GM19468 (cell line): ENCODE measurements at regions not wholly inside any gene's neighbourhood (a gene's known extent, or its start where the extent isn't known, plus 50 kb on each side); places are given as distances from the start of the nearest gene placed in this dataset.

ENCODE experiments used
- ATAC-seq: cut with Tn5 transposase; IDR thresholded peaks from one replicate; pipeline ENCODE4 v1.9.1; 2021; ENCODE audit warnings: mild to moderate bottlenecking, moderate library complexity, moderate number of reproducible peaks; ENCODE audit not compliant: unreplicated experiment; ENCODE audit errors: extremely low read depth

DNA sequence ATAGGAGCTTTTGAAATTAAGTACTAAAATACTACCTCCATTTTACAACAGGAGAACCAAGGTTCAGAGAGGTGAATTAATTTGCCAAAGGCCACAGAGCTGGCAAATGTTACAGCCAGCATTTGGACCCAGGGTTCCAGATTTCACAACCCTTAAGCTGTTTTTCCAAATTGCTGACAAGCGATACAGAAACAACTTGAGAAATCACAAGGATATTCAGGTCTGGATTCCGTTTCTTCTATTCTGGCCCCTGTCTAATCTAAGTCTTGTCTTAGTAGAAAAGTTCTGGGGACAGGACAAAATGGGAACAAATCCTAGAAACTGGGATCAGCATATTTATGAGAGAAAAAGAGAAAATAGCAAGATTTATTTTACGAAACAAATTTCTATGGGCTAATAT is 103.1 kb upstream of the PRLR start:
- ATAC-seq: no peak

GRCh38 chr5:35331956-35332950 is 102.0 kb upstream of the PRLR start:
- ATAC-seq: no peak

DNA sequence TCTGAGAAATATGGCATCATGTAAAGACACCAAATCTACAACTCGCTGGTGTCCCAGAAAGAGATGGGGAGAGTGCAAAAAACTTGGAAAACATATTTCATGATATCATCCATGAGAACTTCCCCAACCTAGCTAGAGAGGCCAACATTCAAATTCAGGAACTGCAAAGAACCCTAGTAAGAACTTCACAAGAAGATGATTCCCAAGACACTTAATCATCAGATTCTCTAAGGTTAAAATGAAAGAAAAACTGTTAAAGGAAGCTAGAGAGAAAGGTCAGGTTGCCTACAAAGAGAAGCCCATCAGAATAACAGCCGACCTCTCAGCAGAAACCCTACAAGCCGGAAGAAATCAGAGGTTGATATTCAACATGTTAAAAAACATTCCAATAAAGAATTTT is 95.5 kb upstream of the PRLR start:
- no peak for ATAC-seq

DNA sequence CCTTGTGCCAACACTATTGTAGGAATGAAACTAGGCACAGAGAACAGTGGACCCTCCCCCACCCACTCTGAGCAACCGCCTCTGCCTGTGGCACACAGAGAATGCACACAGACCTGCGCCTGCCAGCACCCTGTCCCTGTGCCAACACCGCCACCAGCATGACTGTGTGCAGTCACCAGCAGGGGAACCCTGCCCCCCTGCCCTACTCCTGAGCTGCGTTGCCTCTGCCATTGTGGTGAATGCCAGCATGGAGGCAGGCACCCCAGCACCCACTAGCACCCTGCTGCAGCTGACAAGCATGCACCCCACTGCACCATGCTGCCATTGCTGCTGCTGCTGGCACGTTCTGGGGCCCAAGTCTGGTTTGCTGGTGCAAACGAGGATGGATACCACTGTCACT is 94.4 kb upstream of the PRLR start:
- ATAC-seq: no peak

DNA sequence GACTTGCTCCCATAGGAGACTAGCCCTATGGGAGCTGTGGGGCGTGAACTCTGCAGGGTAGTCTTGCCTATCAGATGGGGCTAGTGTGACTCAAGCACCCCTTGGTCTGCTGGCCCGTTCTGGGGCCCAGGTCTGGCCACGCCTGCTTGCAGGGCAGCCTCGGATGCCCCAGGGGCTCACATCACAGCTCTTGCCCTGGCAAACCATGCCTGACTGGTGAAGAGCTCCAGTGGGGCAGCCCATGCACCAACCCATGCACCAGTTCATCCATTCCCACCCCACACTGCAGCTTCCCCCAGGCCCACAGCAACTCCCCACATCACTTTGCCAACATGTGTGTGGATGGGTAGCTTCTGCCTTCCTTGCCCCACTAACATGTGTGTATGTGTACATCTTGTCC is 93.9 kb upstream of the PRLR start:
- no peak for ATAC-seq

- ATAC-seq: peak; percentile 3
Measured at GRCh38 chr5:35320029-35320428, 89.7 kb upstream of the PRLR start.

DNA sequence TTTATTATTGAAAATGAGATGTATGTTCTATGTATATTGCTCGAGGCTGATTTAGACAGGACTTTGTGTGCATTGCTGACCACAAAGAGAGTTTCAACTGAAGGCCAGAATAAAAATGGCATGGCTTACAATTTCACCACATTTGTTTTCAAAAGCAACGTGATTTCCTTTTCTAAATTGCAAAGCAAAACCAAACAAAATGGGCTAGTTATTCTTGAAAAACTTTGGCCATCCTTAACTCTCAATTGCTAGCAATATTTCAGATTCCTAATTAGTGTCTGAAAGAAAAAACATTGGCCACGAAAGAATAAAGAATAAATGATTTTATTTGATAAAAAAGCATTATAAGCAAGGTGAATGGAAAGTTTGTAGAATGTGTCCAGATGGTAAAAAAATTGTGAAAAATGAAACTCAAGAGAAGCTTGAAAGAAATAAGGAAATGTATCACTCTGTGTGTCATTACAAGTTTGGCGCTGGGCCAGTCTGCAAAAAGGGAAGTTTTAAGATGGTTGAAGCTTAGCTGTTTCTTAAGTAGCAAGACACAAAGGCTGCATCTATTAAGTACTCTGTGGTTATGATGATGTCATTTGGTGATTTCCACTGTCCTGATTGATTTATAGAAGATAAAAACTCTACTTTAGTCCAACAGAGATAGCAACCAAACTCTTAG is 89.2 kb upstream of the PRLR start:
- ATAC-seq: peak; percentile 93

DNA sequence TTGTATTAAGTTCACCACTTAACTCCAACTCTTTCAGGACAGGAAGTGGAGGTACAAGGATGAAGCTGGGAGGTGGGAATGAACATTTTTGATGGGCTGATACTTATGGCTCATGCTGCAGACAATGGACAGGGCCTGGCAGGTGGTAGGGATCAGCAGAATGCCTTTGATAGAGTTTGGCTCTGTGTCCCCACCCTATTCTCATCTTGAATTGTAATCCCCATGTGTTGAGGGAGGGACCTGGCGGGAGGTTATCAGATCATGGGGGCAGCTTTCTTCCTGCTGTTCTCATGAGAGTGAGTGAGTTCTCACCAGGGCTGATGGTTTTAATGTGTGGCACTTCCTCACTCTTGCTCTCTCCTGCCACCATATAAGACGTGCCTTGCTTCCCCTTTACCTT is 87.3 kb upstream of the PRLR start:
- no peak for ATAC-seq

GRCh38 chr5:35316611-35317274 is 86.5 kb upstream of the PRLR start:
- no peak for ATAC-seq

DNA sequence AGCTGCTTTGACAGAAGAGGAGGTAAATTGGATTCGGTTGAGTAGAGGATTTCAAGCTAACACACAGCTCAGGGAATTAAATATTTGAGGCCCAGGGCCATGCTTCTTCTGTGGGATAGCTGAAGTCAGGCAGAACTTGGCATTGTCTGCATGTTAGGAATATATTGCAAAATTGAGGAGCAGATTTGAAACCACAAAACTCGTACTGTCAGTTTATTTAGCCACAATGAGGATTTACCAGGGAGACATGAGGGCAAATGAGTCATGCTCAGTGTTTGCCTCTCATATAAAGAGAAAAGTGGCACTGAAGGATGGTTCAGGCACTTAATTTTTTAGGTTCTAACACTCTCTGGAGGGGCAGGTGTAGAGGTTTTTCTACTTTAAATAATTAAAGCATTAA is 83.0 kb upstream of the PRLR start:
- no peak for ATAC-seq

- no peak for ATAC-seq
Measured at GRCh38 chr5:35312267-35312666, 82.0 kb upstream of the PRLR start.

GRCh38 chr5:35309365-35310130 is 79.3 kb upstream of the PRLR start:
- no peak for ATAC-seq

GRCh38 chr5:35308421-35308820 is 78.1 kb upstream of the PRLR start:
- ATAC-seq: no peak

DNA sequence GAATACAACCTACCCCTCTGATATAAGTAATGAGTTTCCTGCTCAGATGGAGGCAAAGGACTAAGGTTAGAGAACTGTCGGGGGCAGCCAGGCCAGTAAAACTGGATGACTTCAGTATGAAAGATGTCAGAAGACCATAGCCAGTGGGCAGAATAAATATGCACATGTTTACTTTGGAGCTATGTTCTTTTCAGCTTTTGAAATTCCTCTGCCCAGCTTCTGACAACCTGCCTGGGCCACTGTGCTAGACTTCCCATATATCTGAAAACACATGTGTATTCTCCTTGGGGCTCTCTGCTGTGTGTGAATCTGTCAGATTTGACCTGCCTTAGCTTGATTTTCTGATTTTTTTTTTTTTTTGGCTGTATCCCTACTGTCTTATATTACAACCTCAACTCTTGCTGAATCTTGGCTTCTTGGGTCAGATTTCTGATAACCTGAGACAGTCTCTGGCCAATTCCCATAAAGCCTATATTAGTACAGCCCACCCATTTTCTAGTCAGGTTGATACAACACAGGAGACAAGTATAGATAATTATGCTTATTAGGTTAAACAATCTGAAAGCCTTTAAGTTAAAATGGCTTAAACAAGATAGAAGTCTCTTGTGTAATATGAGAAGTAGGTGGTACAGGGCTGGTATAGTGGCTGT is 76.6 kb upstream of the PRLR start:
- no peak for ATAC-seq

GRCh38 chr5:35305336-35306020 is 75.2 kb upstream of the PRLR start:
- ATAC-seq: no peak

DNA sequence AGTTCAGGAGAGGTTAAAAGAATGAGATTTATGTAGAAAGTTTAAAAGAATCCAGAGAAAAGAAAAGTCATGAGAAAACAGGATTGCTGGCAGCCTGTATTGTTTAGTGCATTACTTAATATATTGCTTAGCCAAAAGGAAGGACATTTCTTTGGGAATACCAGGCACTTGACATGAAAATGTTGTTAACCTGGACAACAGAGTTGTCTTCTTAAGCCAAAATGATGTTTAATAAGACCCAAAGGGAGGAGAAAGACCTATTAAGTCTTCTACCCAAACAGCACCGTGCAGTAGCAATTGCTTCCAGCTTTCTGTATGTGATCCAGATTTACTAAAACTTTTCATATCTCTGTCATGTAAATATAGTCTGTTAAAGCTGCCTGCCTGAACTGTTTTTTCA is 74.0 kb upstream of the PRLR start:
- no peak for ATAC-seq

- no peak for ATAC-seq
Measured at GRCh38 chr5:35303152-35303551, 72.9 kb upstream of the PRLR start.

DNA sequence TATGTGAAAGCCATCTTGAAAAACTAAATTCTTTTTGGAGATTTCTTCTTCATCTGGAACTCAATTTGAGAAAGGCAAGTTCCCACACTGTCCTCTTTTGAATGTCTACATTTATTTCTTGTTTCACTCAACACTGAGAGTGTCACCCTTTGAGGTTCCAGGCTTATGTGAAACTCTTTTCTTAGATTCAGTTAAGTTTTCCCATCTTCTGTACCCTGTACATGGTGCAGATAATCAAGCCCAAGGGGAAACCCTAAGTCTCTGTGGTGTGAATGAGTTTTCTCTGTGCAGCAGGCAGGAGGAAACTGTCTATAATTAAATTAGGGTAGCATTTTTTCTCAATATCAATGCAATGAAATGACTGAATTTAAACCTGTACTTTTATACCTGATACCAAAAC is 72.3 kb upstream of the PRLR start:
- peak; percentile 97 for ATAC-seq

- ATAC-seq: no peak
Measured at GRCh38 chr5:35297755-35298154, 67.5 kb upstream of the PRLR start.
